AG09319 (cell line): ENCODE measurements at regions not wholly inside any gene's neighbourhood (a gene's known extent, or its start where the extent isn't known, plus 50 kb on each side); places are given as distances from the start of the nearest gene placed in this dataset.

Source experiments
- DNase-seq: peaks from one replicate; pipeline ENCODE4 v3.0.0-alpha.2; 2010; ENCODE audit warnings: low read depth; ENCODE audit errors: extremely low read depth
- TF ChIP-seq, protein P1 (sequence below): IDR thresholded peaks from 2 replicates; pipeline ENCODE4 v1.5.1; 2011; ENCODE audit warnings: low read depth, mild to moderate bottlenecking, inconsistent platforms, low read length, moderate library complexity

DNA sequence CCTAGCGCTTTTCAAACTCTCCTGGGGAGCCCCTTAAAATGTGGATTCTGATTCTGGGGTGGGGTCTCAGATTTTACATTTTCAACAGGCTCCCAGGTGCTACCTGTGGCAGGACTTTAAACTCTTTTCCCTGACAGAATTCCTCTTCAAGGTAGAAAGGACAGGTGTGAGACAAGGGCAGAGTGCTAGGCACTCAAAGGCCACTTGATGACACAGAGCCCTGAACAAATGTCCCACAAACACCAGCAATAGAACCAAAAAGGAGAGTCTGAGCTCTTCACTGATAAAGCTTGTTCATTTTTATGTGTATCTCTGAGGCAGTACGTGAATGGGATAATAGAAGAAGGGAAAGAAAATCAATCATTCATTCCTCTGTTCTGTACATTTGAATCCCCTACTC lies 77.7 kb upstream of the PELI1 start:
- TF ChIP-seq, protein P1, sequence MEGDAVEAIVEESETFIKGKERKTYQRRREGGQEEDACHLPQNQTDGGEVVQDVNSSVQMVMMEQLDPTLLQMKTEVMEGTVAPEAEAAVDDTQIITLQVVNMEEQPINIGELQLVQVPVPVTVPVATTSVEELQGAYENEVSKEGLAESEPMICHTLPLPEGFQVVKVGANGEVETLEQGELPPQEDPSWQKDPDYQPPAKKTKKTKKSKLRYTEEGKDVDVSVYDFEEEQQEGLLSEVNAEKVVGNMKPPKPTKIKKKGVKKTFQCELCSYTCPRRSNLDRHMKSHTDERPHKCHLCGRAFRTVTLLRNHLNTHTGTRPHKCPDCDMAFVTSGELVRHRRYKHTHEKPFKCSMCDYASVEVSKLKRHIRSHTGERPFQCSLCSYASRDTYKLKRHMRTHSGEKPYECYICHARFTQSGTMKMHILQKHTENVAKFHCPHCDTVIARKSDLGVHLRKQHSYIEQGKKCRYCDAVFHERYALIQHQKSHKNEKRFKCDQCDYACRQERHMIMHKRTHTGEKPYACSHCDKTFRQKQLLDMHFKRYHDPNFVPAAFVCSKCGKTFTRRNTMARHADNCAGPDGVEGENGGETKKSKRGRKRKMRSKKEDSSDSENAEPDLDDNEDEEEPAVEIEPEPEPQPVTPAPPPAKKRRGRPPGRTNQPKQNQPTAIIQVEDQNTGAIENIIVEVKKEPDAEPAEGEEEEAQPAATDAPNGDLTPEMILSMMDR: no peak
- no peak for DNase-seq

DNA sequence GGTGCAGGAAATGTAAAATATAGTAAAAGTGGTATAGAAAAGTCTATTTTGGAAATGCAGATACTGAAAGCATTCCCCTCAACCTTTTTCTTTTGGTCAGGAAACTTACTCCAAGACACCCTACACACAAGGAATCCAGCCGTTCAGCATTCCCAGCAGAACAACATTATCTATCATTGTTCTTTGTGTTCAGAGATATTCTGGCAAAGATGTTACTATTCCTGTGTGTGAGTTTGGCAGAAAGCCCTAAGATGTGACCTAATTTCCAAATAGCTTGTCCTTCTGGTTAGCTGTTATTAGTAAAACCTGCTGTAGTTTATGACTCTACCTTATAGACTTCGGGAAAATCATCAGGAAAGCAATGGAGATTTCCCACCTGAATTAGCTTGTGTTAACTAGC lies 78.1 kb upstream of the PELI1 start:
- DNase-seq: no peak
- TF ChIP-seq, protein P1: no peak

DNA sequence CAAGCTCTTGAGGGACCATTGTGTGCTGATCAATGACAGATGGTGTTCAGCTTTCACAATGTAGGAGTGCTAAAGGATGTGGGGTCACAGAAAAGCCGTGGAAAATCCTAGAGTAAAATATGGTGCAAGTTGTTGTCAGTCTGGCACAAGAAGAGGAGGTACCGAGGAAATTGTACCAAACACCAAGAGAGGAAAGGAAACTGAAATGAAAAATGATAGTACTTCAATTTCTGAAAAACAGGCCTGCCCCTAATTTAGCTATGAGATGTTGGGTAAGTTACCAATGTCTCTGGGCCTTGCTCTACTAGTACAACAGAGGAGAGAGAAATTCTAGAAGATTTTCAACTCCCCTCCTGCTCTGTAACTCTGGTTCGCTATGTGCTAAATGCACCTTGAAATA lies 78.8 kb upstream of the PELI1 start:
- TF ChIP-seq, protein P1: no peak
- no peak for DNase-seq

DNA sequence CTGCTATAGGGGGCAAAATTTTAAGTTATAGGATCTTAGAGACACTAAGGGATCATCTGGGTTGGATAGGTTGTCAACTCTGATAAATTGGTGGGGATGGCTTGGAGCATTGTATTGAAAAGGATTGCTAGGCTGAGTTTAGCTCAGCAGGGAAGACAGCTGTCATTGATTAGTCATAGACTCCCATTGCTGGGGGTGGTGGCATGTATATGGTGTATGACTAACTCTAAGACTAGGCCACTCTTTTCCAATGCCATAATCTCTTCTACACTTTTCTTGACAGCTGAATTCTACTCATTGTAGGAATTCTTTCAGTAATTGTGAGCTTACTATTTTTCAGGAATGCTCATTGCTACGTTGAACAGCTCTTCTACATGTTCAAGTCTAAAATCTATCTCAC lies 81.3 kb upstream of the PELI1 start:
- DNase-seq: no peak
- TF ChIP-seq, protein P1: no peak

DNA sequence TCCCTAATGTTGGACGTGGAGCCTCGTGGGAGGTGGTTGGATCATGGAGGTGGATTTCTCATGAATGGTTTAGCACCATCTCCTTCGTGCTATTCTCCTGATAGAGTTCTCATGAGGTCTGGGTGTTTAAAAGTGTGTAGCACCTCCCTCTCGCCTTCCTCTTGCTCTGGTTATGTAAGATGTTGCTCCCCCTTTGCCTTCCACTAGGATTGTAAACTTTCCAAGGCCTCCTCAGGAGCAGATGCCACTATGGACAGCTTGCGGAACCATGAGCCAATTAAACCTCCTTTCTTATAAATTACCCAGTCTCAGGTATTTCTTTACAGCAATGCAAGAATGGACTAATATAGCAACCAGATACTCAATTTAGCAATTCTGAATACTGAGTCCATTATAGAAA lies 82.4 kb upstream of the PELI1 start:
- TF ChIP-seq, protein P1: no peak
- no peak for DNase-seq

DNA sequence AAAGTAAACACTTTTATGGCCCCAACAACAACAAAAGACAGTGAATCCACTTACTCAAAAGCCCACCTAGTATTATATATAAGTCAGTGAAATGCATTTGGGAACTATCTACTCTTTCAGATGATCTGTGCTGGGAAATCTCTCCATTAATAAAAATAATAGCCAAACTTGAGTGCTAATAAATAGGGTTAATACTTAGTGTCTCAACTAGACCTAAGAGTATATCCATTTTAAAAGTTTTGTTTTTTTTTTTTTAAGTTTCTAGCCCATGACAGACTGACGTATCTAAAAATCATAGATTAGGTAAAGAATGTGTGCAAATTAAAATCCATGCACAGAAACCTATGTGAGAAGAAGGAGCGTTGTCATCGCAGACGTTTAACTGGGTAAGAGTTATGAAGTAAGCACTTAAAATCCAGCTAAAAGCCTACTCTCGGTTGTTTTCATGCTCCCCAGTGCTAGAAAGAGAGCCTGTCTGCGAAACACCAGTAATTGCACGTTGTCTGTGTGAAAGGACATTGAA lies 83.4 kb upstream of the PELI1 start:
- DNase-seq: no peak
- TF ChIP-seq, protein P1: no peak

DNA sequence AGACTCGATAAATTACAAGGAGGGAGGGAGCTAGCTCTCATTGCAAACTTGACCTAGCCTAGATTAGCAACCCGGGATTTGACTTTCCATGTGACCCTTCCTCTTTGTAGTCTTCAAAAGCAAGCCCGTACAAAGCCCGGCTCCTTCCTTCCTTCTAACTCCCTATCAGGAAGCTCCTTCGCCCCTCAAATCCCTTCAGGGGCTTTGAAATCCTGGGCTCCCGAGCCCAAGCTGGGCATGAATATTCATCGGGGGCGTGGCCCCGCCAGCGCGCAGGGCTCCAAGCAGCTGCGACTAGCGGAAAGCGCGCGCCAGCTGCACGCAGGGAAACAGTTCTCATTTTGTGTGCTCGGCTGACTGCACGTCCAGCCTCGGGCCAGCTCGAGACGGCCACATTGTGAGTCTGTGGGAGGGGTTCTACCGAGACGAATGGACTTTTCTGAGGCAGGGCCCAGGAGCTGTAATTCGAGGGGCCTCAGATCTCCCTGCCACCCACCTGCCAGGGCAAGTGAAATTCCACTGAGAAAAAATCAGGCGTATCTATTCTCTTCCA lies 84.0 kb upstream of the PELI1 start:
- TF ChIP-seq, protein P1: peak; percentile 1; the same call in 1 of the 2 replicates
- DNase-seq: no peak
